ENCODE measurements at regions not wholly inside any gene's neighbourhood (a gene's known extent, or its start where the extent isn't known, plus 50 kb on each side); places are given as distances from the start of the nearest gene placed in this dataset.

DNA sequence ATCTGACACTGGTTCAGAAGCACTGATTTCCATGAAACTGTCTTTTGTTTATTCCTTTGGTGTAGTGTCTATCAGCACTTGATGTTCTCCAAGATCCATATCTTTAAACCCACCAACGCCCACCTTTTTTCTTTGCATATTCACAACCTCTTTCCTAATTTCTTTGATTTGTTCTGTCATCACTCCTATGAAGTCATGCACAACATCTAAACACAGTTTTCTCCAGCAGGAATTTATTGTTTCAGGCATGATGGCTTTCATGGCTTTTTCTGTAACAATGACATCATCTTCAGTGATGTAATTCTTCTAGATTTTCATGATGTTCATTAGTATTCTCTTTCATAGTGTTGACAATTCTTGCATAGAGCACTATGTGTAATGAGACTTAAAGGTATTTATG is 219.6 kb upstream of the POU1F1 start:
- TF ChIP-seq, protein P1, sequence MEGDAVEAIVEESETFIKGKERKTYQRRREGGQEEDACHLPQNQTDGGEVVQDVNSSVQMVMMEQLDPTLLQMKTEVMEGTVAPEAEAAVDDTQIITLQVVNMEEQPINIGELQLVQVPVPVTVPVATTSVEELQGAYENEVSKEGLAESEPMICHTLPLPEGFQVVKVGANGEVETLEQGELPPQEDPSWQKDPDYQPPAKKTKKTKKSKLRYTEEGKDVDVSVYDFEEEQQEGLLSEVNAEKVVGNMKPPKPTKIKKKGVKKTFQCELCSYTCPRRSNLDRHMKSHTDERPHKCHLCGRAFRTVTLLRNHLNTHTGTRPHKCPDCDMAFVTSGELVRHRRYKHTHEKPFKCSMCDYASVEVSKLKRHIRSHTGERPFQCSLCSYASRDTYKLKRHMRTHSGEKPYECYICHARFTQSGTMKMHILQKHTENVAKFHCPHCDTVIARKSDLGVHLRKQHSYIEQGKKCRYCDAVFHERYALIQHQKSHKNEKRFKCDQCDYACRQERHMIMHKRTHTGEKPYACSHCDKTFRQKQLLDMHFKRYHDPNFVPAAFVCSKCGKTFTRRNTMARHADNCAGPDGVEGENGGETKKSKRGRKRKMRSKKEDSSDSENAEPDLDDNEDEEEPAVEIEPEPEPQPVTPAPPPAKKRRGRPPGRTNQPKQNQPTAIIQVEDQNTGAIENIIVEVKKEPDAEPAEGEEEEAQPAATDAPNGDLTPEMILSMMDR (conservative IDR thresholded peaks at IDR 0.05; ENCODE audit: low read depth, low read length): no peak
- no peak for TF ChIP-seq EZH2 (IDR thresholded peaks at IDR 0.05; ENCODE audit: borderline replicate concordance, low read depth, low read length, poor library complexity, severe bottlenecking)
